Spinal cord (tissue), 9 donors: ENCODE measurements at regions not wholly inside any gene's neighbourhood (a gene's known extent, or its start where the extent isn't known, plus 50 kb on each side); places are given as distances from the start of the nearest gene placed in this dataset.

Experiments
- DNase-seq, 6 donors: peaks; one replicate each; pipeline versions ENCODE4 v3.0.0 to v3.0.0-alpha.2; 2013 to 2015; ENCODE audit warnings: low spot score in 6 of 6, low read depth in 4 of 6
- H3K27ac ChIP-seq: one replicate; pipeline ENCODE4 v1.5.1; 2013; ENCODE audit warnings: low read depth, low read length, control low read depth
- H3K27me3 ChIP-seq: one replicate; pipeline ENCODE4 v1.6.1; 2013; ENCODE audit warnings: low read length; ENCODE audit not compliant: control insufficient read depth, insufficient read depth
- H3K36me3 ChIP-seq: one replicate; pipeline ENCODE4 v1.6.1; 2013; ENCODE audit warnings: low read length; ENCODE audit not compliant: control insufficient read depth, insufficient read depth
- H3K4me1 ChIP-seq: one replicate; pipeline ENCODE4 v1.6.1; 2013; ENCODE audit warnings: low read length; ENCODE audit not compliant: control insufficient read depth, insufficient read depth
- H3K4me3 ChIP-seq: one replicate; pipeline ENCODE4 v1.5.1; 2013; ENCODE audit warnings: low read depth, low read length, control low read depth
- H3K9me3 ChIP-seq: one replicate; pipeline ENCODE4 v1.6.1; 2013; ENCODE audit warnings: low read length; ENCODE audit not compliant: control insufficient read depth, insufficient read depth
- WGBS: methylation state at CpG from one replicate; pipeline ENCODE4 v1.1.5; 2013; ENCODE audit warnings: missing lambda C conversion rate; ENCODE audit not compliant: insufficient coverage; 5-methylcytosine and 5-hydroxymethylcytosine counted together
- donor health status: healthy.

- DNase-seq: no peak
- Histone ChIP-seq H3K27ac (no peak overlapping the region), H3K9me3 (no peaks in the 10 kb centered on the region), H3K4me3 (no peak overlapping the region), H3K27me3 (no peaks in the 10 kb centered on the region), H3K4me1 (no peaks in the 10 kb centered on the region), H3K36me3 (no peaks in the 10 kb centered on the region)
- WGBS: 84% methylated on average over 5 of the region's 6 CpGs
Measured at GRCh38 chr18:78031589-78031988, 781.9 kb downstream of the GALR1 start.

DNA sequence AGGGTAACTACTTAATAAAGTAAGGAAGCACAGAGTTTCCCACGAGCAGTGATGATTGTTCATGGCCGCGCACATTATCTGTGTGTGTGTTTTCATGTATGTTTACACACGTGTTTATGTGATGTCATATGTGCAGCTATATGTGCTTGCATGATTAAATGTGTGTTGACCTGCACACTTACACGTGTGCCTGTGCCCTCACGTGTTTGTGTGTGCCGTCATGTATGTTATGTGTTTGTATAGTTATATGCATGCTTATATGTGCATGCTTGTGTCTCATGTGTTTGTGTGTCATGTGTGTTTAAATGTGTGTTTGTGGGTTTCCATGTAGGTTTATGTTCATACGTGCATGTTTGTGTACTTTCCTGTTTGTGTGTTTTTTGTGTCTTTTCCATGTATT lies 782.3 kb downstream of the GALR1 start:
- Histone ChIP-seq H3K36me3 (no peaks in the 10 kb centered on the region), H3K4me1 (no peaks in the 10 kb centered on the region), H3K4me3 (no peak overlapping the region), H3K9me3 (no peaks in the 10 kb centered on the region), H3K27me3 (no peaks in the 10 kb centered on the region), H3K27ac (no peak overlapping the region)
- no peak for DNase-seq
- 96% methylated on average over 7 of the region's 8 CpGs for WGBS

GRCh38 chr18:78032574-78032973 lies 782.9 kb downstream of the GALR1 start:
- 46% methylated on average over 3 of the region's 6 CpGs for WGBS

DNA sequence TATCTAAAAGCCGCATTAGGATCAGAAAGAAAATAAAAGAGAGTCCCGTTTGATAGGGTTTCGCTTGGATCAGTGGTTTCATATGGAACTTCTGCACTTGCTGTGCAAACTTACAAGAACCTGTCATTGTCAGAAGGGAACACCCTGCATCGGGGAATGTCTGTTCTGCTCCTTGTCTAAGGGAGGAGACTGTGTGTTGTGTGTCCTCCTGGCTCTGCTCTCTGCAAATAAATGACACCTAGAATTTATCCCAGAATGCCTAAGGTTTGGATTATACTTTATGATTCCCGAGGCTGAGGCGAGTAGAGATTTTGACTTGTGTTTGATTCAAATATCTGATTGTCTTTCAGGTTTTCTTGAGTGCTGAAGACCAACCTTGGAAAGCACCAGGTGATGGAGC lies 785.1 kb downstream of the GALR1 start:
- no peaks in the 10 kb centered on the region for H3K4me1 ChIP-seq
- 79% methylated on average over 5 of the region's 6 CpGs for WGBS
- no peaks in the 10 kb centered on the region for H3K9me3 ChIP-seq
- no peak overlapping the region for H3K4me3 ChIP-seq
- no peak for DNase-seq
- no peaks in the 10 kb centered on the region for H3K27me3 ChIP-seq
- no peaks in the 10 kb centered on the region for H3K36me3 ChIP-seq
- H3K27ac ChIP-seq: no peak overlapping the region

More at GRCh38 chr18:78032574-78032973, 782.9 kb downstream of the GALR1 start:
- Histone ChIP-seq H3K4me1 (no peaks in the 10 kb centered on the region), H3K27me3 (no peaks in the 10 kb centered on the region), H3K27ac (no peak overlapping the region), H3K4me3 (no peak overlapping the region), H3K9me3 (no peaks in the 10 kb centered on the region), H3K36me3 (no peaks in the 10 kb centered on the region)
- DNase-seq: no peak

- H3K27me3 ChIP-seq: no peaks in the 10 kb centered on the region
- H3K36me3 ChIP-seq: no peaks in the 10 kb centered on the region
- DNase-seq: no peak
- H3K27ac ChIP-seq: no peak overlapping the region
- no CpG with 5 or more reads among the region's 1 CpG for WGBS
- H3K4me1 ChIP-seq: no peaks in the 10 kb centered on the region
- H3K9me3 ChIP-seq: peaks cover 2% of the 10 kb centered on the region
- H3K4me3 ChIP-seq: no peak overlapping the region
Measured at GRCh38 chr18:78041218-78041617, 791.6 kb downstream of the GALR1 start.

DNA sequence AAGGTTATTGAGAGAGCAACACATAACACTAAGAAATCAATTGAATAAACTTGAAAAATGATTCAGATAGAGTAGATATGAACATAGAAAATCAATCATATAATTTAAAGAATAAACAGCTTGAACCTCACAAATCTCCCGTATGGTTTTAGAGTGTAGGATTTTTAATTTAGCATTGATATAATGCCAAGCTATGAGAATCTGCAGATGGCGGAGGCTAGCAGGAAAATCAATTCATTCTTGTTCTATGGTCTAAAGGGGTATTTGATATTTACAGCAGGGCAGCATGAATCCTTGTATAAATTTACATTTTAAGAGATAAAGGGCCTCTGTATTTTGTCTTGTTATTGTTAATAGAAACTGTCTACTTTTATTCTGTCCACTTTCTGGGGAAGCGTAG lies 797.0 kb downstream of the GALR1 start:
- H3K27me3 ChIP-seq: no peaks in the 10 kb centered on the region
- no peaks in the 10 kb centered on the region for H3K36me3 ChIP-seq
- no peak overlapping the region for H3K27ac ChIP-seq
- H3K9me3 ChIP-seq: no peaks in the 10 kb centered on the region
- H3K4me3 ChIP-seq: no peak overlapping the region
- no CpG with 5 or more reads among the region's 3 CpGs for WGBS
- DNase-seq: peak in 1 of 6 donors; percentile 50
- H3K4me1 ChIP-seq: no peaks in the 10 kb centered on the region

- Histone ChIP-seq H3K27ac (no peak overlapping the region), H3K4me3 (no peak overlapping the region), H3K9me3 (no peaks in the 10 kb centered on the region), H3K4me1 (no peaks in the 10 kb centered on the region), H3K27me3 (no peaks in the 10 kb centered on the region), H3K36me3 (no peaks in the 10 kb centered on the region)
- DNase-seq: no peak
- 85% methylated on average over 7 of the region's 10 CpGs for WGBS
Measured at GRCh38 chr18:78049281-78049680, 799.6 kb downstream of the GALR1 start.

DNA sequence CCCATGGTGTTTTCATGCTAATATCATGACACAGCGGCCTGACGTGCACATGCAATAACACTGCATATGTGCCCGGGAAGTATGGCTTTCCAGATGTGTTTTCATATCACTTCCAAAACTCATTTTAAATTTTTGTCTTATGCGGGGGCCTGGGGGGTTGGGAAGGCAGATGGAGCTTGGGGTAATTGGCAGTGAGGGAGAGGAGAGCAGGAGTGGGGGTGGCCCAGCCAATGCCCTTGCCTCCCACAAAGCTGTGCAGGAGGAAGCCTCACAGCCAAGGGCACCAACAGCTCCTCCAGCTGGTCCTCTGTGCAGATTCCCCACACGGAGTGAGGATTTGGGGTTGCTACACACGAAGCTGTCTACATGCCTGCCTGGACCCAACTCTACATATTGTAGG lies 805.2 kb downstream of the GALR1 start:
- H3K9me3 ChIP-seq: no peaks in the 10 kb centered on the region
- no peak overlapping the region for H3K4me3 ChIP-seq
- 100% methylated on average over 1 of the region's 6 CpGs for WGBS
- H3K4me1 ChIP-seq: no peaks in the 10 kb centered on the region
- H3K27ac ChIP-seq: no peak overlapping the region
- H3K36me3 ChIP-seq: no peaks in the 10 kb centered on the region
- H3K27me3 ChIP-seq: no peaks in the 10 kb centered on the region
- peak in 1 of 6 donors; percentile 58 for DNase-seq

GRCh38 chr18:78056011-78056410 lies 806.4 kb downstream of the GALR1 start:
- Histone ChIP-seq H3K36me3 (no peaks in the 10 kb centered on the region), H3K4me3 (no peak overlapping the region), H3K27ac (no peak overlapping the region), H3K4me1 (no peaks in the 10 kb centered on the region), H3K9me3 (no peaks in the 10 kb centered on the region), H3K27me3 (no peaks in the 10 kb centered on the region)
- no CpG with 5 or more reads among the region's 2 CpGs for WGBS
- DNase-seq: peak in 1 of 6 donors; percentile 91

- peaks cover 14% of the 10 kb centered on the region for H3K4me1 ChIP-seq
- DNase-seq: peak in 3 of 6 donors; percentile 36 to 84 (median 79)
- no peaks in the 10 kb centered on the region for H3K9me3 ChIP-seq
- no peak overlapping the region for H3K4me3 ChIP-seq
- H3K36me3 ChIP-seq: no peaks in the 10 kb centered on the region
- no peak overlapping the region for H3K27ac ChIP-seq
- WGBS: 58% methylated on average over 9 of the region's 13 CpGs
- H3K27me3 ChIP-seq: peaks cover 3% of the 10 kb centered on the region
Measured at GRCh38 chr18:78069784-78070664, 820.4 kb downstream of the GALR1 start.
